GM12878 (cell line): ENCODE measurements at regions not wholly inside any gene's neighbourhood (a gene's known extent, or its start where the extent isn't known, plus 50 kb on each side); places are given as distances from the start of the nearest gene placed in this dataset.

Experiments used
- ATAC-seq: fragments of 200-7000 bp; cut with Tn5 transposase; 3 replicates; pipeline ENCODE4 v1.9.1; 2020; ENCODE audit warnings: mild to moderate bottlenecking, moderate library complexity
- BruUV-seq: library from RNA; stranded (reverse); fragments of 400-500 nt; replicated peaks from 2 replicates; lab custom pipeline; 2021; lab: Mats Ljungman, UMichigan
- CTCF ChIA-PET: fragments of 300-600 bp; sonication (Branson Sonifier 250); formaldehyde crosslinking; extraction: SDS; loops from one replicate; lab custom pipeline; 2021; ENCODE audit warnings: inconsistent platforms; lab: Yijun Ruan, JAX
- POLR2A ChIA-PET: fragments of 350-600 bp; formaldehyde crosslinking; extraction: SDS; loops from one replicate; lab custom pipeline; 2021; ENCODE audit warnings: inconsistent platforms; lab: Charles Lee
- RAD21 ChIA-PET: fragments of 300-600 bp; sonication (Branson Sonifier 250); formaldehyde crosslinking; loops from one replicate; lab custom pipeline; 2023; ENCODE audit warnings: antibody characterized with exemption; ENCODE audit not compliant: unreplicated experiment; lab: Charles Lee
- SMC1A ChIA-PET: fragments of 300-600 bp; sonication (Branson Sonifier 250); formaldehyde crosslinking; loops from one replicate; lab custom pipeline; 2023; ENCODE audit not compliant: unreplicated experiment, uncharacterized antibody; lab: Charles Lee
- DNase-seq: peaks from one replicate; pipeline ENCODE4 v3.0.0-alpha.2; 2011; ENCODE audit warnings: low read depth, low spot score
- FAIRE-seq: peaks from 3 replicates; lab custom pipeline; 2011; peaks lifted over from hg19 to GRCh38; lab: Jason Lieb, UNC
- H2AFZ ChIP-seq: 2 replicates; pipeline ENCODE4 v1.6.0; 2011; ENCODE audit warnings: low read depth, low read length, control low read depth; ENCODE audit not compliant: control insufficient read depth
- H3K27ac ChIP-seq: 2 replicates; pipeline ENCODE4 v1.5.1; 2011; ENCODE audit warnings: control low read depth; ENCODE audit not compliant: control insufficient read depth, insufficient read depth
- H3K27me3 ChIP-seq, 2 experiments: replicated peaks in 1 of 2; 2 replicates each; pipeline versions ENCODE4 v1.6.0 to v1.6.1; 2011; ENCODE audit warnings: low read length in 1 of 2; ENCODE audit not compliant: control insufficient read depth in 2 of 2, insufficient read depth in 2 of 2
- H3K36me3 ChIP-seq, 2 experiments: 2 replicates each; pipeline ENCODE4 v1.5.1; 2011; ENCODE audit warnings: low read length in 1 of 2; ENCODE audit not compliant: control insufficient read depth in 2 of 2, insufficient read depth in 2 of 2
- H3K4me1 ChIP-seq: 2 replicates; pipeline ENCODE4 v1.6.1; 2011; ENCODE audit warnings: mild to moderate bottlenecking, low read length, moderate library complexity, mixed read lengths; ENCODE audit not compliant: control insufficient read depth, insufficient read depth
- H3K4me2 ChIP-seq: 2 replicates; pipeline ENCODE4 v1.6.0; 2011; ENCODE audit warnings: control low read depth; ENCODE audit not compliant: control insufficient read depth, insufficient read depth
- H3K4me3 ChIP-seq: fragments of 200-600 bp; sonication (generic); 2 replicates; pipeline ENCODE4 v1.5.1; 2016
- H3K79me2 ChIP-seq: 2 replicates; pipeline ENCODE4 v1.6.0; 2011; ENCODE audit warnings: low read length; ENCODE audit not compliant: control insufficient read depth, insufficient read depth
- H3K9ac ChIP-seq: 2 replicates; pipeline ENCODE4 v1.8.0; 2011; ENCODE audit warnings: low read length, control low read depth, mixed read lengths; ENCODE audit not compliant: control insufficient read depth, insufficient read depth
- H3K9me3 ChIP-seq: replicated peaks from 3 replicates; pipeline ENCODE4 v1.5.1; 2011; ENCODE audit warnings: mild to moderate bottlenecking, low read length; ENCODE audit not compliant: control insufficient read depth, insufficient read depth
- H4K20me1 ChIP-seq: 2 replicates; pipeline ENCODE4 v1.6.0; 2011; ENCODE audit not compliant: control insufficient read depth, insufficient read depth
- BHLHE40 ChIP-seq, 2 experiments: fragments of 450-650 bp in 1 of 2; IDR thresholded peaks; 2 replicates each; pipeline ENCODE4 v1.6.1; 2011 to 2017; ENCODE audit warnings: low read depth in 2 of 2, borderline replicate concordance in 1 of 2, improper control_type of control experiment in 1 of 2, low read length in 1 of 2, mild to moderate bottlenecking in 1 of 2
- HDAC2 ChIP-seq: fragments of 200-600 bp; sonication (generic); IDR thresholded peaks from 2 replicates; pipeline ENCODE4 v1.6.1; 2017
- IKZF1 ChIP-seq: fragments of 450-650 bp; conservative IDR thresholded peaks from 2 replicates; pipeline ENCODE4 v1.6.1; 2017; ENCODE audit warnings: antibody characterized with exemption, mild to moderate bottlenecking
- KAT2A ChIP-seq: conservative IDR thresholded peaks from 2 replicates; pipeline ENCODE4 v1.6.1; 2011; ENCODE audit warnings: low read depth, low read length; ENCODE audit not compliant: control insufficient read depth
- NFYB ChIP-seq: IDR thresholded peaks from 2 replicates; pipeline ENCODE4 v1.6.1; 2011; ENCODE audit warnings: low read depth, mild to moderate bottlenecking, low read length, improper control_type of control experiment, moderate library complexity; ENCODE audit not compliant: insufficient read depth
- NR2C2 ChIP-seq: IDR thresholded peaks from 2 replicates; pipeline ENCODE4 v1.6.1; 2011; ENCODE audit warnings: borderline replicate concordance, low read depth; ENCODE audit not compliant: control insufficient read depth, insufficient read length
- RAD51 ChIP-seq: fragments of 450-650 bp; IDR thresholded peaks from 2 replicates; pipeline ENCODE4 v1.6.1; 2016; ENCODE audit warnings: moderate library complexity, mild to moderate bottlenecking, inconsistent platforms
- TARDBP ChIP-seq: IDR thresholded peaks from 2 replicates; pipeline ENCODE4 v1.6.1; 2016; ENCODE audit warnings: borderline replicate concordance
- TCF3 ChIP-seq: IDR thresholded peaks from 2 replicates; pipeline ENCODE4 v1.6.1; 2012; ENCODE audit warnings: low read depth, mild to moderate bottlenecking, low read length, borderline replicate concordance; ENCODE audit not compliant: insufficient read depth
- ZSCAN29 ChIP-seq: fragments of 450-650 bp; IDR thresholded peaks from 2 replicates; pipeline ENCODE4 v1.6.1; 2017; ENCODE audit warnings: mild to moderate bottlenecking, moderate library complexity
- WGBS: methylation state at CpG from one replicate; pipeline ENCODE4 v1.1.6; 2016; ENCODE audit warnings: low lambda C conversion rate; ENCODE audit not compliant: insufficient replicate concordance, insufficient coverage; ENCODE audit errors: missing lambda C conversion rate; 5-methylcytosine and 5-hydroxymethylcytosine counted together
- in situ Hi-C: fragments of 300-500 bp; cut with MboI; formaldehyde crosslinking; loops from 9 replicates; pipeline ENCODE4 v1.14.3; 2018; ENCODE audit warnings: mixed read lengths
- intact Hi-C: fragments of 100-400 bp; cut with micrococcal nuclease; formaldehyde crosslinking; loops from one replicate; pipeline ENCODE4 v1.14.2; 2022; ENCODE audit not compliant: unreplicated experiment
- TF ChIP-seq, protein P1 (sequence below): fragments of 450-650 bp; IDR thresholded peaks from 2 replicates; pipeline ENCODE4 v1.6.1; 2017; ENCODE audit warnings: borderline replicate concordance
- TF ChIP-seq, protein P2 (sequence below): fragments of 450-650 bp; IDR thresholded peaks from 2 replicates; pipeline ENCODE4 v1.6.1; 2017; ENCODE audit warnings: mild to moderate bottlenecking, moderate library complexity
- TF ChIP-seq, protein P3 (sequence below): fragments of 450-650 bp; IDR thresholded peaks from 2 replicates; pipeline ENCODE4 v1.6.1; 2016; ENCODE audit warnings: mild to moderate bottlenecking
- TF ChIP-seq, protein P4 (sequence below): IDR thresholded peaks from 2 replicates; pipeline ENCODE4 v1.6.1; 2012; ENCODE audit warnings: mild to moderate bottlenecking, low read depth, low read length

DNA sequence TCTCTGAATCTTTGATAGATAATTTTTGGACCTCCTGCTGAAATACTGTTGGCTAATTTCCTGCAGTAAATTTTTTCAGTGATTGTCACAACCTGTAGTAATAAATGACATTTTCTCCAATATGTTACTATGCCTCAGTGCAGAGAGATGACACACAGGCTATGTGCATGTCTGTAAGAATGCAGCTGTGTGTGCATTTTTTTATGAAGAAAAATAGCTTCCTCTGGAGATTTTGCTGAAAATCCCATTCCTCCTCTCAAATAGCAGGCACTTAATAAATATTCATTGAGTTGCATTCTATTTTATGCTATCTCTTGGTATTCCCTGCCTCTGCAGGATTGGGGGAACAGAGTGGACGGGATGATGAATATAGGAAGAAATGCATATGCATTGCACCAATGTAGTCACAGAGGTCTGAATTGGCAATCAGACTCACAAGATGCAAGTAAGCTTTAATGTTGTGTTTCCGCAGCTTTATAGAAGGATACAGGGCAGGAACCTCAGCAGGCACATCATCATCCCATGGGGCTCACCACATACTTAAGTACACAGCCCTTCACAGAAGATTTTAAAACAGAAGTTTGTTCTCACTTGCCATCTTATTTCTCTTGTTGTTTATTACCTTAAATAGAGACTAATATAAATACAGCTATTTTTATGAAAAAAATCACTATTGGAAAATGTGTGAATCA lies 474.7 kb downstream of the EPM2A start:
- ATAC-seq (no peak), DNase-seq (no peak), FAIRE-seq (no peak)
- no peaks in the 10 kb centered on the region for H3K4me1 ChIP-seq
- no peaks in the 10 kb centered on the region for H3K27me3 ChIP-seq
- ChIA-PET SMC1A (interaction anchor here (1.5 kb wide), 1 partner anchor 16 kb away, joined by 4 read pairs; no protein-coding TSS in a partner anchor), POLR2A (no interaction called here), CTCF (interaction anchor here (0.6 to 0.8 kb wide), 3 partner anchors 8 to 51 kb away, joined by 3 read pairs; no protein-coding TSS in a partner anchor), RAD21 (no interaction called here)
- H3K27ac ChIP-seq: no peak overlapping the region
- no TSS peak for BruUV-seq
- H3K4me3 ChIP-seq: no peak overlapping the region
- no peak overlapping the region for H2AFZ ChIP-seq
- no peaks in the 10 kb centered on the region for H4K20me1 ChIP-seq
- no peak overlapping the region for H3K4me2 ChIP-seq
- in situ Hi-C loops (no loop called here), intact Hi-C loops (no loop called here)
- H3K36me3 ChIP-seq: no peaks in the 10 kb centered on the region
- 77% methylated on average over 2 of the region's 2 CpGs for WGBS
- H3K9me3 ChIP-seq: no peaks in the 10 kb centered on the region
- H3K79me2 ChIP-seq: no peaks in the 10 kb centered on the region
- no peak overlapping the region for H3K9ac ChIP-seq
- TF ChIP-seq TCF3 (no peak), BHLHE40 (IDR thresholded peaks at IDR 0.05; ENCODE audit: borderline replicate concordance in 1 of 2, low read depth in 2 of 2, low read length in 1 of 2) (no peak), IKZF1 (no peak), RAD51 (no peak), TARDBP (no peak), HDAC2 (no peak), NFYB (no peak), ZSCAN29 (no peak), NR2C2 (no peak), KAT2A (no peak)
- TF ChIP-seq, protein P1, sequence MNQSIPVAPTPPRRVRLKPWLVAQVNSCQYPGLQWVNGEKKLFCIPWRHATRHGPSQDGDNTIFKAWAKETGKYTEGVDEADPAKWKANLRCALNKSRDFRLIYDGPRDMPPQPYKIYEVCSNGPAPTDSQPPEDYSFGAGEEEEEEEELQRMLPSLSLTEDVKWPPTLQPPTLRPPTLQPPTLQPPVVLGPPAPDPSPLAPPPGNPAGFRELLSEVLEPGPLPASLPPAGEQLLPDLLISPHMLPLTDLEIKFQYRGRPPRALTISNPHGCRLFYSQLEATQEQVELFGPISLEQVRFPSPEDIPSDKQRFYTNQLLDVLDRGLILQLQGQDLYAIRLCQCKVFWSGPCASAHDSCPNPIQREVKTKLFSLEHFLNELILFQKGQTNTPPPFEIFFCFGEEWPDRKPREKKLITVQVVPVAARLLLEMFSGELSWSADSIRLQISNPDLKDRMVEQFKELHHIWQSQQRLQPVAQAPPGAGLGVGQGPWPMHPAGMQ: no peak
- TF ChIP-seq, protein P2, sequence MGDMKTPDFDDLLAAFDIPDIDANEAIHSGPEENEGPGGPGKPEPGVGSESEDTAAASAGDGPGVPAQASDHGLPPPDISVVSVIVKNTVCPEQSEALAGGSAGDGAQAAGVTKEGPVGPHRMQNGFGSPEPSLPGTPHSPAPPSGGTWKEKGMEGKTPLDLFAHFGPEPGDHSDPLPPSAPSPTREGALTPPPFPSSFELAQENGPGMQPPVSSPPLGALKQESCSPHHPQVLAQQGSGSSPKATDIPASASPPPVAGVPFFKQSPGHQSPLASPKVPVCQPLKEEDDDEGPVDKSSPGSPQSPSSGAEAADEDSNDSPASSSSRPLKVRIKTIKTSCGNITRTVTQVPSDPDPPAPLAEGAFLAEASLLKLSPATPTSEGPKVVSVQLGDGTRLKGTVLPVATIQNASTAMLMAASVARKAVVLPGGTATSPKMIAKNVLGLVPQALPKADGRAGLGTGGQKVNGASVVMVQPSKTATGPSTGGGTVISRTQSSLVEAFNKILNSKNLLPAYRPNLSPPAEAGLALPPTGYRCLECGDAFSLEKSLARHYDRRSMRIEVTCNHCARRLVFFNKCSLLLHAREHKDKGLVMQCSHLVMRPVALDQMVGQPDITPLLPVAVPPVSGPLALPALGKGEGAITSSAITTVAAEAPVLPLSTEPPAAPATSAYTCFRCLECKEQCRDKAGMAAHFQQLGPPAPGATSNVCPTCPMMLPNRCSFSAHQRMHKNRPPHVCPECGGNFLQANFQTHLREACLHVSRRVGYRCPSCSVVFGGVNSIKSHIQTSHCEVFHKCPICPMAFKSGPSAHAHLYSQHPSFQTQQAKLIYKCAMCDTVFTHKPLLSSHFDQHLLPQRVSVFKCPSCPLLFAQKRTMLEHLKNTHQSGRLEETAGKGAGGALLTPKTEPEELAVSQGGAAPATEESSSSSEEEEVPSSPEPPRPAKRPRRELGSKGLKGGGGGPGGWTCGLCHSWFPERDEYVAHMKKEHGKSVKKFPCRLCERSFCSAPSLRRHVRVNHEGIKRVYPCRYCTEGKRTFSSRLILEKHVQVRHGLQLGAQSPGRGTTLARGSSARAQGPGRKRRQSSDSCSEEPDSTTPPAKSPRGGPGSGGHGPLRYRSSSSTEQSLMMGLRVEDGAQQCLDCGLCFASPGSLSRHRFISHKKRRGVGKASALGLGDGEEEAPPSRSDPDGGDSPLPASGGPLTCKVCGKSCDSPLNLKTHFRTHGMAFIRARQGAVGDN: no peak
- TF ChIP-seq, protein P3, sequence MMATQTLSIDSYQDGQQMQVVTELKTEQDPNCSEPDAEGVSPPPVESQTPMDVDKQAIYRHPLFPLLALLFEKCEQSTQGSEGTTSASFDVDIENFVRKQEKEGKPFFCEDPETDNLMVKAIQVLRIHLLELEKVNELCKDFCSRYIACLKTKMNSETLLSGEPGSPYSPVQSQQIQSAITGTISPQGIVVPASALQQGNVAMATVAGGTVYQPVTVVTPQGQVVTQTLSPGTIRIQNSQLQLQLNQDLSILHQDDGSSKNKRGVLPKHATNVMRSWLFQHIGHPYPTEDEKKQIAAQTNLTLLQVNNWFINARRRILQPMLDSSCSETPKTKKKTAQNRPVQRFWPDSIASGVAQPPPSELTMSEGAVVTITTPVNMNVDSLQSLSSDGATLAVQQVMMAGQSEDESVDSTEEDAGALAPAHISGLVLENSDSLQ: no peak
- TF ChIP-seq, protein P4, sequence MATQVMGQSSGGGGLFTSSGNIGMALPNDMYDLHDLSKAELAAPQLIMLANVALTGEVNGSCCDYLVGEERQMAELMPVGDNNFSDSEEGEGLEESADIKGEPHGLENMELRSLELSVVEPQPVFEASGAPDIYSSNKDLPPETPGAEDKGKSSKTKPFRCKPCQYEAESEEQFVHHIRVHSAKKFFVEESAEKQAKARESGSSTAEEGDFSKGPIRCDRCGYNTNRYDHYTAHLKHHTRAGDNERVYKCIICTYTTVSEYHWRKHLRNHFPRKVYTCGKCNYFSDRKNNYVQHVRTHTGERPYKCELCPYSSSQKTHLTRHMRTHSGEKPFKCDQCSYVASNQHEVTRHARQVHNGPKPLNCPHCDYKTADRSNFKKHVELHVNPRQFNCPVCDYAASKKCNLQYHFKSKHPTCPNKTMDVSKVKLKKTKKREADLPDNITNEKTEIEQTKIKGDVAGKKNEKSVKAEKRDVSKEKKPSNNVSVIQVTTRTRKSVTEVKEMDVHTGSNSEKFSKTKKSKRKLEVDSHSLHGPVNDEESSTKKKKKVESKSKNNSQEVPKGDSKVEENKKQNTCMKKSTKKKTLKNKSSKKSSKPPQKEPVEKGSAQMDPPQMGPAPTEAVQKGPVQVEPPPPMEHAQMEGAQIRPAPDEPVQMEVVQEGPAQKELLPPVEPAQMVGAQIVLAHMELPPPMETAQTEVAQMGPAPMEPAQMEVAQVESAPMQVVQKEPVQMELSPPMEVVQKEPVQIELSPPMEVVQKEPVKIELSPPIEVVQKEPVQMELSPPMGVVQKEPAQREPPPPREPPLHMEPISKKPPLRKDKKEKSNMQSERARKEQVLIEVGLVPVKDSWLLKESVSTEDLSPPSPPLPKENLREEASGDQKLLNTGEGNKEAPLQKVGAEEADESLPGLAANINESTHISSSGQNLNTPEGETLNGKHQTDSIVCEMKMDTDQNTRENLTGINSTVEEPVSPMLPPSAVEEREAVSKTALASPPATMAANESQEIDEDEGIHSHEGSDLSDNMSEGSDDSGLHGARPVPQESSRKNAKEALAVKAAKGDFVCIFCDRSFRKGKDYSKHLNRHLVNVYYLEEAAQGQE: no peak
